ENCODE measurements at regions not wholly inside any gene's neighbourhood (a gene's known extent, or its start where the extent isn't known, plus 50 kb on each side); places are given as distances from the start of the nearest gene placed in this dataset.

GRCh38 chr2:76498360-76498759, 787.6 kb upstream of the GCFC2 start:
- TF ChIP-seq CTCF (IDR thresholded peaks at IDR 0.05): no peak
- no peak for TF ChIP-seq POLR2A (IDR thresholded peaks at IDR 0.05)

All from uterus (tissue), 2 donors.